Astrocyte (in vitro differentiated cells and primary cell): ENCODE measurements at regions not wholly inside any gene's neighbourhood (a gene's known extent, or its start where the extent isn't known, plus 50 kb on each side); places are given as distances from the start of the nearest gene placed in this dataset.

ENCODE experiments used
- DNase-seq: peaks from one replicate; pipeline ENCODE4 v3.0.0-alpha.2; 2010; ENCODE audit warnings: low read depth
- FAIRE-seq: peaks from 2 replicates; lab custom pipeline; 2011; peaks lifted over from hg19 to GRCh38; lab: Jason Lieb, UNC
- H2AFZ ChIP-seq: 2 replicates; pipeline ENCODE4 v1.6.0; 2012; ENCODE audit warnings: low read depth, low read length, inconsistent platforms
- H3K27ac ChIP-seq: 2 replicates; pipeline ENCODE4 v1.5.1; 2011; ENCODE audit warnings: low read depth, low read length, inconsistent platforms
- H3K27me3 ChIP-seq: 2 replicates; pipeline ENCODE4 v1.6.0; 2011; ENCODE audit warnings: low read length, inconsistent platforms; ENCODE audit not compliant: insufficient read depth
- H3K36me3 ChIP-seq: 2 replicates; pipeline ENCODE4 v1.5.1; 2011; ENCODE audit warnings: low read length, inconsistent platforms; ENCODE audit not compliant: insufficient read depth
- H3K4me1 ChIP-seq: 2 replicates; pipeline ENCODE4 v1.5.1; 2011; ENCODE audit warnings: low read length, inconsistent platforms; ENCODE audit not compliant: insufficient read depth
- H3K4me2 ChIP-seq: 2 replicates; pipeline ENCODE4 v1.6.0; 2012; ENCODE audit warnings: low read length, inconsistent platforms
- H3K4me3 ChIP-seq: 2 replicates; pipeline ENCODE4 v1.5.1; 2011; ENCODE audit warnings: low read depth, mild to moderate bottlenecking, low read length, inconsistent platforms; ENCODE audit not compliant: insufficient read depth
- H3K79me2 ChIP-seq: 2 replicates; pipeline ENCODE4 v1.6.0; 2012; ENCODE audit warnings: mild to moderate bottlenecking, low read length, inconsistent platforms; ENCODE audit not compliant: insufficient read depth
- H3K9ac ChIP-seq: 2 replicates; pipeline ENCODE4 v1.6.0; 2012; ENCODE audit warnings: mild to moderate bottlenecking, low read length, inconsistent platforms
- H3K9me3 ChIP-seq: 2 replicates; pipeline ENCODE4 v1.5.1; 2012; ENCODE audit warnings: low read depth, mild to moderate bottlenecking, low read length, inconsistent platforms; ENCODE audit not compliant: insufficient read depth
- H4K20me1 ChIP-seq: 2 replicates; pipeline ENCODE4 v1.6.0; 2012; ENCODE audit warnings: low read length, inconsistent platforms; ENCODE audit not compliant: insufficient read depth
- H3K27ac Mint-ChIP-seq: one replicate; pipeline ENCODE4 v1.8.0; 2021; ENCODE audit warnings: mild to moderate bottlenecking, mixed read lengths; ENCODE audit not compliant: unreplicated experiment
- H3K27me3 Mint-ChIP-seq: one replicate; pipeline ENCODE4 v1.8.0; 2021; ENCODE audit warnings: low read depth, mixed read lengths; ENCODE audit not compliant: unreplicated experiment
- H3K36me3 Mint-ChIP-seq: one replicate; pipeline ENCODE4 v1.8.0; 2021; ENCODE audit warnings: low read depth, mixed read lengths; ENCODE audit not compliant: unreplicated experiment
- H3K4me1 Mint-ChIP-seq: one replicate; pipeline ENCODE4 v1.8.0; 2021; ENCODE audit warnings: low read depth, mixed read lengths; ENCODE audit not compliant: unreplicated experiment
- H3K4me3 Mint-ChIP-seq: one replicate; pipeline ENCODE4 v1.8.0; 2021; ENCODE audit warnings: mild to moderate bottlenecking, moderate library complexity, mixed read lengths; ENCODE audit not compliant: unreplicated experiment
- H3K9me3 Mint-ChIP-seq: one replicate; pipeline ENCODE4 v1.8.0; 2021; ENCODE audit warnings: mild to moderate bottlenecking, mixed read lengths; ENCODE audit not compliant: unreplicated experiment
- CTCF ChIP-seq: IDR thresholded peaks from 2 replicates; pipeline ENCODE4 v1.5.1; 2011; ENCODE audit warnings: low read depth, mild to moderate bottlenecking, inconsistent platforms, low read length, moderate library complexity; ENCODE audit not compliant: insufficient read depth
- EZH2 ChIP-seq: IDR thresholded peaks from 2 replicates; pipeline ENCODE4 v1.6.1; 2012; ENCODE audit warnings: mild to moderate bottlenecking, low read length, inconsistent platforms; ENCODE audit not compliant: insufficient read depth

DNA sequence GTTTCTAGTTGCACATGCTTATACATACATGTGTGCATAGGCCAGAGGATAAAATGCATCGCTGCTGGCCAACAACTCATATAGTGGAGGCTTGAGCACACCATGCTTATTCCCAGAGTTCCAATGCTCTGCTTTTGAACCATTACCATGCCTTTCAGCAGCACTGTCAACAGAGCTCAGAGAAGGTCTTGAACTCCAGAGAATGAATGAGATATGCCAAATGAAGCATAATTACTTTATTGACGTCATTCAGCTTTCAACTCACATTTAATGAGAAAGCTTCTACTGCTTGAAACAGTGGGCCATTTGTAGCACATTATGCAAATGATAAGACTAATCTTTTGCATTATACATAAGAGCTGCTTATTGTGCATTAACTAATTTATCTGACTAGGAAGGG is 765.3 kb upstream of the GRAMD2B start:
- H3K27me3 Mint-ChIP-seq, result no peaks in the 10 kb centered on the region
- Histone ChIP-seq H3K9me3 (no peaks in the 10 kb centered on the region), H4K20me1 (no peaks in the 10 kb centered on the region), H3K9ac (no peak overlapping the region), H3K4me1 (no peaks in the 10 kb centered on the region), H2AFZ (no peak overlapping the region), H3K36me3 (no peaks in the 10 kb centered on the region), H3K27ac (no peak overlapping the region), H3K4me3 (no peak overlapping the region), H3K79me2 (no peaks in the 10 kb centered on the region), H3K27me3 (no peaks in the 10 kb centered on the region), H3K4me2 (no peak overlapping the region)
- peaks cover 12% of the 10 kb centered on the region for H3K4me1 Mint-ChIP-seq
- TF ChIP-seq CTCF, result no peak
- TF ChIP-seq EZH2, result no peak
- H3K27ac Mint-ChIP-seq, result no peak overlapping the region
- no peaks in the 10 kb centered on the region for H3K9me3 Mint-ChIP-seq
- H3K4me3 Mint-ChIP-seq, result no peak overlapping the region
- FAIRE-seq, result no peak
- DNase-seq, result no peak
- no peaks in the 10 kb centered on the region for H3K36me3 Mint-ChIP-seq

DNA sequence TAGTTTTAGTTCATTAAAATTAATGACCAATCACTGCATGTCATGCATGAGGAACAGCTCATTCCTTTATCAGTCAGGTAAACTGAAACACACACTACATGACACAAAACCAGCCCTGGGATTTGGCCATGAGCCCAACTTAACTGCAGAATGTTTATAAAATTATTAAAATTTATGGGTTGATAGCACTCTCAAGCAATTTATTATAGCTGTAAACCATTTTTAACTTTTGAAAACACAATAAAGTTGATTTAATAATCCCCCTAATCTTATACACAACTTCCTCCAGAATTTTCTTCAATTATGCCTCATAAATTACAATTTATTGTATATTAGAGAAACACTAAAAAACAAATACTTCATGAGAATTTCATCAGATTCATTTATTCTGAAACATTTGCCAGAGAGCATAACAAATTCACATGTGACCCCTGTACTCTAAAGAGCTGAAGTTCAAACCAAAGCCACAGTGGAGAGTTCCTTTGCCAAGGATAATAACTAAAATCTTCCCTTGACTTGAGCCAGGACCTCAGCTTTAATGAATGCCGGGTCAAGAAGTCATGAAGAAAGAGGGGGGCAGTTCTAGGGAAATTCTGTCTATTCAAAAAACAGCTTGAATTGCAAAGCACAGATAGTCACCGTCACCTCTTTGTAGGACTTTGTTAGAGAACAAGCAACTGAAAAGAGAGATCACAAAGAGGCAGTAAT is 763.7 kb upstream of the GRAMD2B start:
- no peaks in the 10 kb centered on the region for H3K9me3 Mint-ChIP-seq
- Histone ChIP-seq H3K27me3 (no peaks in the 10 kb centered on the region), H3K36me3 (no peaks in the 10 kb centered on the region), H2AFZ (no peak overlapping the region), H3K79me2 (no peaks in the 10 kb centered on the region), H4K20me1 (no peaks in the 10 kb centered on the region), H3K27ac (no peak overlapping the region), H3K4me1 (no peaks in the 10 kb centered on the region), H3K9ac (no peak overlapping the region), H3K9me3 (no peaks in the 10 kb centered on the region), H3K4me3 (no peak overlapping the region), H3K4me2 (no peak overlapping the region)
- TF ChIP-seq CTCF, result no peak
- TF ChIP-seq EZH2, result no peak
- H3K27ac Mint-ChIP-seq, result no peak overlapping the region
- H3K36me3 Mint-ChIP-seq, result no peaks in the 10 kb centered on the region
- H3K4me1 Mint-ChIP-seq, result peaks cover 9% of the 10 kb centered on the region
- FAIRE-seq (peak; percentile 9), DNase-seq (peak; percentile 73)
- no peak overlapping the region for H3K4me3 Mint-ChIP-seq
- H3K27me3 Mint-ChIP-seq, result no peaks in the 10 kb centered on the region

DNA sequence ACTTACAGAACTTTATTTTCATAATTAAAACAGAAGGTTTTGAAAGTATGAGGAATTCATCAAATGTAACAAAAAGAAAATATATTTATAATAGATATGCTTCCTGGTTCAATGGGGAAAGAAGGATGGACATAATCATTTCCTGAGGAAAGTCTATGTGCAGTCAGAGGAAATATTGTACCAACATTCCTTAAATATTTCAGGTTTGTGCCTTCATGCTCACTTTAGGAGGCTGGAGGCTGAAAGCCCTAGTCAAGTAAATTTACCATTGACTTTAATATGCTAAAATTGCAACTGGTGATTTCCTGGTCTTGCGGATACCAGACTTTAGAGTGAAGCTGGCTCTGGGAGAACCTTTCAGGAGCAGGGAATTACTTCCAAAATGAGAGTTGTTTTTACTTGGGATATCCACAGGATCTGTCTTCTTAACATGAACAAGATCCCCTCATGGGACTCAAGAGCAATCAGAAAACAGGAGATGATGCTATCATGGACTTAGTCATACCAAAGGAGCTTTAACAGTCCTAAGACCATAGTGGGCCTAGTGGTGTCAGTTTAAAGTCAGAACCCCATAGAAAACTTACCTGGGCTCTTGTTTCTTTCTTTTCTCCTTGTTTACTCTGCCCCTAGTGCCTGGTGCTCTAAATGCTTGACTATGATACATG is 762.8 kb upstream of the GRAMD2B start:
- Histone ChIP-seq H3K9ac (no peak overlapping the region), H3K27me3 (no peaks in the 10 kb centered on the region), H3K9me3 (no peaks in the 10 kb centered on the region), H3K4me2 (no peak overlapping the region), H3K27ac (no peak overlapping the region), H3K36me3 (no peaks in the 10 kb centered on the region), H3K4me3 (no peak overlapping the region), H3K4me1 (no peaks in the 10 kb centered on the region), H4K20me1 (no peaks in the 10 kb centered on the region), H3K79me2 (no peaks in the 10 kb centered on the region), H2AFZ (no peak overlapping the region)
- Mint-ChIP-seq H3K36me3 (no peaks in the 10 kb centered on the region), H3K9me3 (no peaks in the 10 kb centered on the region), H3K27me3 (no peaks in the 10 kb centered on the region), H3K4me1 (peaks cover 9% of the 10 kb centered on the region), H3K27ac (no peak overlapping the region), H3K4me3 (no peak overlapping the region)
- no peak for TF ChIP-seq EZH2
- TF ChIP-seq CTCF, result no peak
- DNase-seq, result peak; percentile 30
- no peak for FAIRE-seq
